HG03066 (cell line): ENCODE measurements at regions not wholly inside any gene's neighbourhood (a gene's known extent, or its start where the extent isn't known, plus 50 kb on each side); places are given as distances from the start of the nearest gene placed in this dataset.
"Not testable (repeated sequence)": the region's sequence is repeated elsewhere in the genome, so short reads cannot be mapped to it uniquely, and the experiment has no call there.

ENCODE experiments used
- ATAC-seq: cut with Tn5 transposase; IDR thresholded peaks from one replicate; pipeline ENCODE4 v1.9.1; 2021; ENCODE audit warnings: low read depth; ENCODE audit not compliant: unreplicated experiment

DNA sequence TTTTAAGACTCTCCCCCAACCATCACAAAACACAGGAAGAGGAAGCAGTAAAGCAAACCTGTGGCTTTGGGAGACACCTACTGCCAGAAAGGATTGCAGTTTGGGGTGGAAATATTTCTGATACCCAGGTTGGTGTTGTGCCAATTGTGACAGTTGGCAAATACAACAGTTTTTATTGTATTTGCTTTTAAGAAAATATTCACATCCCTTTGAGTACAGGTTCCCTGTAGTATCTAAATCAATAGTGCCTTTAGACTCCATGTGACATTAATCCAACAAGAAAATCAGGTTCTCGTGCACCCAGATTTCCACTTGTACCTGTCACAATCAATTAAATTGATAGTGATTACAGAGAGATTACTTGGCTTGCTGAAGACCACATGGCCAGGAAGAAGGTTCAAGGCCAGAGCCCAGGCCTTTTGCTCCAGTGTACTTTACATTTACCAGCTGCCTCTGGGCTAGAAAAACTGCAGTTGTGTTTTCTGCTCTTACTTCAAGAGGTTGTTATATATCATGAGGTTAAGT is 361.2 kb downstream of the ATP23 start:
- no peak for ATAC-seq

DNA sequence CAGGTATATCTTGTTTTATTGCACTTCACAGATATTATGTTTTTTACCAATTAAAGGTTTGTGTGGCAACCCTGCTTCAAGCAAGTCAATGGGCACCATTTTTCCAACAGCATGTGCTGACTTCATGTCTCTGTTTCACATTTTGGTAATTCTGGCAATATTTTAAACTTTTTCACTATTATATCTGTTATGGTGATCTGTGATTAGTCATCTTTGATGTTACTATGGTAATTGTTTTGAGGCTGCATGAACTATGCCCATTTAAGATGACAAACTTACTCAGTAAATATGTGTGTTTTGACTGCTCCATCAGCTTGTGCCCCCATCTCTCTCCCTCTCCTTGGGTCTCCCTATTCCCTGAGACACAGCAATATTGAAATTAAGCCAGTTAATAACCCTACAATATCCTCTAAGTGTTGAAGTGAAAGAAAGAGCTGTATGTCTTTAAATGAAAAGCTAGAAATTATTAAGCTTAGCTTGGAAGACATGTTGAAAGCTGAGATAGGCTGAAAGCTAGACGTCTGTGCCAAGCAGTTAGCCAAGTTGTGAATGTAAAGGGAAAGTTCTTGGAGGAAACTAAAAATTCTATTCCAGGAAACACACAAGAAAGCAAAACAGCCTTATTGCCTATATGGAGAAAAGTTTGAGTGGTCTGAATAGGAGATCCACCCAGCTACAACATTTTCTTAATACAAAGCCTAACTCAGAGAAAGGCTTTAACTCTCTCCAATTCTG is 365.1 kb downstream of the ATP23 start:
- ATAC-seq, result no peak

DNA sequence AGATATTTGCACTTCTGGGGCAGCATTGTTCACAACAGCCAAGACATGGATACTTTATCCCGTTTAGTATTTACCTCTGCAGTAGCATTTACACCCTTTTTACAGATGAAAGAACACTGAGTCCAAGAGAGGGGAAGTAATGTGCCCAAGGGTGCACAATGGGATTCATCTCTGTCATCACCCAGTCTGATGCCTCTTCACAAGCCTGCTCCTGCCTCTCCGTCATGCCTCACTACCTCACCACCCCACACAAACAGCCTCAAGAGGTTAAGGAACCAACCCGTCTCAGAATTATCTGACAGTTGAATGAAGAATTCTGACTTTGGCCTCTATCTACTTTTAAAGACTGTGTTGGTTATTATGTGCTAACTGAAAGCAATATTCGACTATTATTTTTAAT is 368.4 kb downstream of the ATP23 start:
- no peak for ATAC-seq

DNA sequence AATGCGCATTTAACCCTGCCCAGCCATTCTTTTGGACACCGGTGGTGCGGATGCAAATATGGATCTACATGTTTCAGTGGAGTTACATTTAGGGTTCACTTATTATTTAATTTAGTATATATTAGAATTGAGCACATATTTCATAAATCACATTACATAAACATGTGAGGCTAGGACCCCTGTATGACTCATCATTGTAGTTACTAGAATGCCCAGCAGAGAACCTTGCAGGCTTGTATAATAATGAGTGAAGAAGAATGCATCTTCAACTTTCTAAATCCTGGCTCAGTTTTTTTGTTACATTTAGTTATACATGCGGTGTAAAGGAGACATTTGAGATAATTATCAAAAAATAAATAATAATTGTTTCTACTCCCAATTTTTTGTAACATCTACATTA is 369.0 kb downstream of the ATP23 start:
- no peak for ATAC-seq

DNA sequence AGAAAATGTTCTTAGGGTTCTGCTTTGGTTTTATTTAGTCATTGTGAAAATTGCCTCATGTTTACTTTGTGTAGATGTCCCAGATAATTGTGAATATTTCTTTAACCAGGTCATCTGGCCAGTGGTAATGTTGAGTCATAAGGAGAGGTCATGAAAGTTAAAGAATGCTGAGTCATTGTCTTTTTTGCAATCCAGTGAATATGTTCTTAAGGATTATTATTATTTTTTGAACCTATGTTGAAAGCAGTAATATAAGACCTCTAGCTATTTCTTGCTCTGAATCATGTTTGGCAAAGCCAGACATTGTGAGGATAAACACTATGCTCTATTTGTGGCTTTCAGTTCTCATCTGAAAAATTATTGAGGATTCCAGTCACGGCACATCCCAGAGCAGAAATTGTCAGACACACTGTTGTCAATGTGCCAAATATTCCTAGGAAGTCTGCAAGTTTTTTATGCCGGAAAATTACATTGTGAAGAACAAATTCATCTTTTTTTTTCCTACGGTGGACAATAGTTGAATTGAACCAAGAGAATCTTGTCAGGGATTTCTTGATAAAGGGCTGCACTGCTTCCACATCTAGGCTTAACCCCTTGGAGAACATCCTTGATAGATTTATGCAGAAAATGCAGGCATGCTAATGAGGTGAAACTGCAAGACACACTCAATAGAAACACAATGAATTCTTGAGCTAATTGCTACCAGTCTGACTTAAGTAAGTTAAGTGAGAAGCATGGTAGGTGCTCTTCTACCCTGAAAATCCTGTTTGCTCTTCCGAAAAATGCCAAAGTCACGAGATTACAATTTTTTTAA is 369.6 kb downstream of the ATP23 start:
- no peak for ATAC-seq

DNA sequence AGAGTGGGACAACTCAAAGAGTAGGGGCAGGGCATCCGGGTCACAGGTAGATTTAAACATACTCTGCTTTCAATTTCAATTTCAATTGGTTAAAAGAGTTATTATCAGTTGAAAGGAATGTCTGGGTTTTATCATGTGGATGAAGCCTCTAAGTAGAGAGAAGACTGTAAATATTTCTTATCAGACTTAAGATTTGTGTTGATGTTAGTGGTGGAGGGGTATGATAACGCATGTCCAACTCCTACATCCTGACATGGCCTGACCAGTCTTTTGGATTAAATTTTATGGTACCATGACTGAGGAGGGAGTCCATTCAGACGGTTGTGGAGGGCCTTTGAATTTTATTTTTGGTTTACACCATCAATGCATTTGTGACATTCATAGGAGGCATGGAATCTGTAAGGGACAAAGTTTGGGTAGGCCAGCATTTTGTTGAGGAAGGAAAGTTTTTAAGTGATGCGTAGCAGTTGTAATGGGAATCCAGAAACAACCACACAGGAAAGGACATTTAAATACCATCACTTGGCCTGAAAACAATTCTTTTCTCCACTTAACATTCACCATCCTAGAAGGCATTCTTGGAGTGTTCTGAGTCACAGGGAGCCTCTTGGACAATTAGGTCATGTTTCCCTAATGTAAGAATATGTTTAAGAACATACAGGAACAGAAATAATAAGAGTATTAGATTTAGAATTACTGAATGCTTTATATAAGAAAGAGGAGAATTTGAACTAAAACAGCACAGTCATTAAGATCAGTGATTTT is 371.9 kb downstream of the ATP23 start:
- ATAC-seq, result no peak

DNA sequence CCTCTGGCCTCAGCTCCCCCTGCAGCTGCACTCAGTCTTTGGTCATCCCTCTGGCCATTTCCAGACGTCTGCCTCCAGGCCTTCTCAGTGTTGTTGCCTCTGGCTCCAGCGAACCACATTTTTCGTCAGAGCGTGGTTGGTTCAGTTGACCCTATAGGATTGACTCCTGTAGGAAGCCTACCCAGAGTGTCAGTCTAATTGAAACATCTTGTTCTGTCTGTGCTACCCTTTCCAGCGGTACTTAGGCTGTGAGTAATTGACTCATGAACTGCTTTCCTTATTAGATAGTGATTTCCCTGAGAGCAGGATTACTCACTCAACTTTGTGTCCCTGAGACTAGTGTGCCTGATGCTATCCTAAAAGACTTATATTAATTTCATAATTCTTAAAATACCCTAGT is 373.2 kb downstream of the ATP23 start:
- no peak for ATAC-seq

DNA sequence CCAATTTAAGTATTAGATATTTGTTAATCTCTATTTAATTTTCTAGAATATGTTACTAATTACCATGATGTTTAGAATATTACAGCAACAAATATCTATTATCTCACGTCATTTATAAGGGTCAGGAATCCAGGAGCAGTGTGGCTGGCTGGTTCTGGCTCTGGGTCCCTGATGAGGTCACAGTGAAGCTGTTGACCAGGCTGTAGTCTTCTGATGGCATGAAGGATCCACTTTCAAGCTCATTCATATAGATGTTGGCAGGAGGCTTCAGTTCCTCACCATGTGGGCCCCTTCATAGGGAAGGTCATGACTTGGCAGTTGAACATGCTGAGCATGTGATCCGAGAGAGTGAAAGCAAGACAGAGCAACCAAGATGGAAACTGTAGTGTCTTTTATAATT is 375.6 kb downstream of the ATP23 start:
- ATAC-seq, result no peak

DNA sequence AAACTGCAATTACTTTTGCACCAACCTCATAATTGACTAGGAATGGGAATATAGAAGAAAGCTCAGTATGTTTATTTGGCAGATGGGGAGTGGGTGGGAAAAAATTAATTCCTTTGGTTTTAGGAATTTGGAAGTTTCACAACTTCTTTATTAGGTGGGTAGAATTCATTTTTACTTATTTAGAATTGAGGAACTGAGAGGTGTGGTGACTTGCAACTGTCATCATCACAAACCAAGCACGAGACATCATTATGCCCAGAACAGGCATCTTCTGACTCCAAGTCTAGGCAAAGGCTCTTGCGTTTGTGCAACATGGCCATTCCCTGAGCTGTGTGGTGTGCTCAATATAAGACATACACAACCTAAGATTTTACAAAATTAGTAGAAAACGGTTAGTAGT is 380.0 kb downstream of the ATP23 start:
- ATAC-seq, result no peak

DNA sequence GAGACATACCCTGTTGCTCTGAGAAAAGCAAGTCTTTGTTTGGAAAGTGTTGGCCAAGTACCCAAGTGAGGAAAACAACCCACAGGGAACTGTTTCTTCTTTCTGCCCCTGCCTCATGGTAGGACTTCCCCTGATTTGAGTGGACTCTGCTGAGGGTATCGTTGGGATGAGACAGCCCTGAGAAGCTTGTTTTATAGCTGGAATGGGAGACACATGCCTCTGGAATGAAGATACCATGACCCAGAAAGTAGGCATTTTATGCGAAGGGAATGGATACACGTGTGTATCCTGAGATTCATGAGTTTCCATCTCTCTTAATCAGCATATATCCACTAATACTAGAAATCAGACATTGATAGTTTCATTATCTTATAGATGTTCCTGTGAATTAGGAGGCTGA is 382.3 kb downstream of the ATP23 start:
- no peak for ATAC-seq

DNA sequence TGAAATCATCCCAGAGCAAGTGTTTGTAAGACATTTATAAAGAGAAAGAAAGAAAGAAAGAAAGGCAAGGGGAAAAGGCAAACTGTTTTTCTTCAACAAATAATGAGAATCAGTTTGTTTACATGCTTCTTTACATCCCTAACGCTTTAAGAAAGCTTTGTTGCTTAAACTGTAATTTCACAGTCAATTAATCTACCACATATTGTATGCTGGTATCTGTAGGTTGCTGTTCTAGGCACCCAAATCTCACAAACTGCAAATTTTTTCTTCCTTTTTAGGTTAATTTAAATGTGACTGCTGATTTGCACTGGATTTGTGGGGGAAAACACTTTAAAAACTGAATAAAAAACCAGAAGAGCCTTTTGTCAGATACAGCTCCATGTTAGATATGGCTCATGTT is 384.2 kb downstream of the ATP23 start:
- no peak for ATAC-seq

DNA sequence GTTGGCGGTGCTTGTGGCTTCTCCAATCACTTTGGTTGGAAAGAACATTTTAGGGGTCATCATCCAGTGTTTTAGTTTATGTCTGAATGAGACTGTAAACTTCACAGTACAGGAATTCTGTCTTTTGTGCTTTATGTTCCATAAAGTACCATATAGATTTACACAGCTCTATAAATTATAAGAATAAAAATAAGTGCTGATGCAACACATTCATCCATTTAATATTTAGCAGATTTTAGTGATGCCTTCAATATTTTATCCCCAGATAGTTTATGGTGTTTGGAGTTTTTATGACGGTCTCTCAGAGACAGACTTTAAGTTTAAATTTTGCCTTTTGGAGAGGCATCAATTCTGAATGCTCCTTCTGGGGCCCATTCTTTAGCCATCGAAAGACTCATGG is 385.2 kb downstream of the ATP23 start:
- ATAC-seq, result no peak

DNA sequence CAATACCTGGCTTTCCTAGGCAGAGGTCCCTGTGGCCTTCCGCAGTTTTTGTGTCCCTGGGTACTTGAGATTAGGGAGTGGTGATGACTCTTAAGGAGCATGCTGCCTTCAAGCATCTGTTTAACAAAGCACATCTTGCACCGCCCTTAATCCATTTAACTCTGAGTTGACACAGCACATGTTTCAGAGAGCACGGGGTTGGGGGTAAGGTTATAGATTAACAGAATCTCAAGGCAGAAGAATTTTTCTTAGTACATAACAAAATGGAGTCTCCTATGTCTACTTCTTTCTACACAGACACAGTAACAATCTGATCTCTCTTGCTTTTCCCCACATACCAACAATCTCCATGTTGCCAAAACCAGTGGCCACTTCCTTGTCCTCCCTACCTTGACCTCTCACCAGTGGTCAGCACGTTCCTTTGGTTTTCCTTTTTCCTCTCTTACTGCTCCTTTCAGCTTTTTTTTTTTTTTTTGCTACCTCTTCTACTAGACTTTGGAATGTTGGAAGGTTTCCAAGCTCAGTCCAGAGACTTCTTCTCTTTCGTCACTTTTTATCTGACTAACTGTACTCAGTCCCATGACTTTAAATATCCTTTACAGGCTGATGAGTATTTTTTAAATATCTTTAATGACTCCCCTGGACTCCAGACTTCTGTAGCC is 395.3 kb downstream of the ATP23 start:
- not testable (repeated sequence) for ATAC-seq

DNA sequence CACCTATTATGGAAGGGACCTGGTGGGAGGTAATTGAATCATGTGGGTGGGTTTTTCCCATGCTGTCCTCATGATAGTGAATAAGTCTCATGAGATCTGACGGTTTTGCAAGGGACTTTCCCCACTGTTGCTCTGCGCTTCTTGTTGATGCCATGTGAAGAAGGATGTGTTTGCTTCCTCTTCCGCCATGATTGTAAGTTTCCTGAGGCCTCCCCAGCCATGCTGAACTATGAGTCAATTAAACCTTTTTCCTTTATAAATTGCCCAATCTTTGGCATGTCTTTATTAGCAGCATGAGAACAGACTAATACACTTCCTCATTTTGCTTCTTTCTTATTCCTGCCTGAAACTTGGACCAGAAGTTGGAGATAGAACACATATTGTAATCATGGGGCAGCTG is 396.2 kb downstream of the ATP23 start:
- not testable (repeated sequence) for ATAC-seq

DNA sequence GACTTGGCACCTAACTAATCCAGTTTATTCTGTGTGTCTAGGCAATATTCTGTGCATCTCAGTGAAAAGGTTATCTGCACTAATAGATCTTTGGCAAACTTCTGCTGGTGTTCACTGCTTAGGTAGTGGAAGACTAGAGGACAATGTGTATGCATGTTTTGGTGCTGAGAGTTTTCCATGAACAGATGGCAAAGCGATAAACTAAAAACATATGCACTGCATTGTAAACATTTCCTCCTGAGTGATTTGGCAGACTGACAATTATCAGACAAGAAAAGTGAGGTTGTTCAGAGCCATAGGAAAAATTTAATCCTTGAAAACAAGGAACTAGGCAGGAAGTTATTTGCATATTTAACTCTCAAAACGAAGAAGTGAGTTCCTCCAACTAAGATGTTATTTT is 400.4 kb downstream of the ATP23 start:
- ATAC-seq, result no peak

DNA sequence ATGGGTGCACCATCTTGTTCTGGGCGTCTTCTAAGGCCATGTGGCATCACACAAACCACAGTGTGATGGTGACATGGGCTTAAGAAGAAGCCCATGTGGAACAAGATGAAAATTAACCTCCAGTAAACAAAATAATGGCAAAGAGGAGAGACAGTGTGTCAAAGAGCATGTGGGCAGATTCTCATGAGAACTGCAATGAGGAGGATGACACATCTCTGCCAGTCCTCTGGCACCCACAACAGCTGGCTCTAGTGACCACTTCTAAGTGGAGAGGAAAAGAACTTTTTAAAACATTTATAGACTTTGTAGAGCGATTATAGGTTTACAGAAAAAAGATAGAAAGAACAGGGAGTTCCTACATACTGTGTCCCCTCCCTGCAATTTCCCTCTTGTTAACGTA is 401.4 kb downstream of the ATP23 start:
- no peak for ATAC-seq

DNA sequence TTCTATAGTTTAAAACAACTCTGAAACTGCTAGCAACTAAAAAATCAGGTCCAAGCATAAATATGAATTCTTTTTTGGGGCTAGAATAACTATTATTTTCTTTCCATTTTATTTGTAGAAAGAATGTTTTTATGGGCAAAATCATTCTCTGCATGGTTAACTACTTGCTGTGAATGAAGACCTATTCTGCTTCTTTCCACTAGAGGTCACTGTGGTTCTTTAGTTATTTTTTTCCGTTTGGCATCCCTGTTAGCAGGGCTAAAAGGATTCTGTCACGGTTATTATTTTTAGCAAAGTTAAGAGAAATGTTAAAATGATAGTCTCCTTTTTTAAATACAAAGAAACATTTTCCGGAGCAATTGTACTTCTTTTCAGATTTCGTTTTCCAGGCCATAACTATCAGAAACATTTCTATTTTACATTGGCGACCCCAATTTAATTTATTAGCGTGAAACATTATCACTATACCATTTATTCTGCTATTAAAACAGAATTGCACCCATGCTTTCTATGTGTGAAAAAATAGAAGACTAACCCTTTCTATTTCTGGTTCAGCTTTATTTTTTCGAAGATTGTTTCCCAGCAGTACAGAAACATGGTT is 404.8 kb downstream of the ATP23 start:
- no peak for ATAC-seq

DNA sequence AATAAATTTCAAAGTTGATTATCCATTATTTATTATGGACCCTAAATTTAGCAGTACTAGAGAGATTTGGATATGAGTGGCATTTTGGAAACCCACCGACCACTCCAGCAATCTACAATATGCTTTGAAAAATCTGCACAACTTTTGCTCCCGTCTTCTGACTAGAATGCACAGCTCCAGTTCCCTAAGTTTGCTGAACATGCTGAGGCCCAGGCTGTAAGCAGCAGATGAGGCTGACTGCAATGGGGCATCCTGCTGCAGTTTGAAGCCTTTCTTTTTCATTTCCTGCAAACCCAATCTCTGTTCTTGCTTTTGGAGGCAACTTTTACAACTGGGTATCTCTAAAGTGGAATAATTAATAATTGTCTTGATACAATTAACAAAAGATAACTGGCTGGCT is 405.8 kb downstream of the ATP23 start:
- no peak for ATAC-seq

DNA sequence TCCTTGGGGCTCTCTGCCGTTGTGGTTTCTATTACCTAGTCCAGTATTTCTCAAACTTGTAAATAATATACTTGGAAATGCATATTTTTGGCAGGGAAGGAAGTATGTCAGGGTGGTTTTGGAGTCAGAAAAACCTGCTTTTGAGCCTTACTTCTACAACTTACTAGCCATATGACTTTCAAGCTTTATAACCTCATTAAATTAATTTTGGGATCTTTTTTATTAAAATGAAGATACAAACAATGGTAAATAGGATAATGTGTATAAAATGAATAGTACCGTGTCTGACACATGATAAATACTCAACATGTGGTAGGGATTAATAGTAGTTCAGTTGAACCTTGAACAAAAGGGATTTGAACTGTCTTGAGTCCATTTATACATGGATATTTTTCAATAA is 406.3 kb downstream of the ATP23 start:
- no peak for ATAC-seq

DNA sequence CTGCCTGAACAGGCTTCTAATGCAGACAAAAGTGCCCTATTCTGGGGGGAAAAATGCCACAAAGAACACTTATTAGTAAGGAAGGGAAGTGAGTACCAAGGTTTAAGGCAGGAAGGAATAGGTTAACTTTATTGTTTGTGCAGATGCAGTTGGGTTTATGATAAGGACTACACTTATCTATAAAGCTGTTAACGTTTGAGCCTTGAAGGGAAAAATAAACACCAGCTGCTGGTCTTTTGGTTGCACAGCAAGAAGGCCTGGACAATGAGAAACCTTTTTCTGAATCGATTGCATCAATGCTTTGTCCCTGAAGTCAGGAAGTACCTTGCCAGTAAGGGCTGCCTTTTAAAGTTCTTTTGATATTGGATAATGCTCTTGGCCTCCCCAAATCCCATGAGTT is 407.8 kb downstream of the ATP23 start:
- ATAC-seq, result no peak
